Neural cell (in vitro differentiated cells): ENCODE measurements at regions not wholly inside any gene's neighbourhood (a gene's known extent, or its start where the extent isn't known, plus 50 kb on each side); places are given as distances from the start of the nearest gene placed in this dataset.

ENCODE experiments used
- EP300 ChIP-seq: fragments of 450-650 bp; conservative IDR thresholded peaks from 2 replicates; pipeline ENCODE4 v1.6.1; 2014; ENCODE audit warnings: antibody characterized with exemption, mild to moderate bottlenecking, moderate library complexity; ENCODE audit not compliant: poor library complexity, severe bottlenecking
- EZH2 ChIP-seq: fragments of 200-600, 300-800 bp; shearing (Covaris generic), sonication (generic); IDR thresholded peaks from 2 replicates; pipeline ENCODE4 v1.6.1; 2014; ENCODE audit warnings: antibody characterized with exemption, low read length, borderline replicate concordance, mild to moderate bottlenecking; ENCODE audit not compliant: insufficient read depth, poor library complexity, severe bottlenecking
- POLR2AphosphoS5 ChIP-seq: IDR thresholded peaks from 2 replicates; pipeline ENCODE4 v1.6.1; 2012
- TF ChIP-seq, protein P1 (sequence below): fragments of 450-650 bp; IDR thresholded peaks from 2 replicates; pipeline ENCODE4 v1.5.1; 2014; ENCODE audit warnings: antibody characterized with exemption, mild to moderate bottlenecking, moderate library complexity; ENCODE audit not compliant: poor library complexity, severe bottlenecking
- TF ChIP-seq, protein P2 (sequence below): IDR thresholded peaks from 2 replicates; pipeline ENCODE4 v1.6.1; 2012; ENCODE audit warnings: borderline replicate concordance

DNA sequence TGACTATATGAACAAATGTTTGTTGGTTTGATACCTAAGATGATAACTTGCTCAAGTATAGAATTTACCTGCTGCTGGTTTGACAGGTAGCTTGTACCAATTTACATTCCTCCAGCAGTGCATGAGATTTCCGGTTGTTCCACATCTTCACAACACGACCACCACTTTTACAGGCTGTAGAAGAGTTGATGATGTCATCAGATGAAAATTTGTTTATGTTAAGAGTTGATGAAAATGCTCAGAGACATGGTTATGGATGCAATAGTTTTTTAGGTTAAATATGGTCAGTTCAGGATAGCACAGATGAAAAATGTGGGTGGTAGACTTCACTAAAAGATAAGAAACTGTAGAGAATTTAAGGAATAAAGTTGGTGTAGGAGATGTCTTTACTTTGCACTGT is 468.3 kb downstream of the PCDH18 start:
- TF ChIP-seq, protein P1, sequence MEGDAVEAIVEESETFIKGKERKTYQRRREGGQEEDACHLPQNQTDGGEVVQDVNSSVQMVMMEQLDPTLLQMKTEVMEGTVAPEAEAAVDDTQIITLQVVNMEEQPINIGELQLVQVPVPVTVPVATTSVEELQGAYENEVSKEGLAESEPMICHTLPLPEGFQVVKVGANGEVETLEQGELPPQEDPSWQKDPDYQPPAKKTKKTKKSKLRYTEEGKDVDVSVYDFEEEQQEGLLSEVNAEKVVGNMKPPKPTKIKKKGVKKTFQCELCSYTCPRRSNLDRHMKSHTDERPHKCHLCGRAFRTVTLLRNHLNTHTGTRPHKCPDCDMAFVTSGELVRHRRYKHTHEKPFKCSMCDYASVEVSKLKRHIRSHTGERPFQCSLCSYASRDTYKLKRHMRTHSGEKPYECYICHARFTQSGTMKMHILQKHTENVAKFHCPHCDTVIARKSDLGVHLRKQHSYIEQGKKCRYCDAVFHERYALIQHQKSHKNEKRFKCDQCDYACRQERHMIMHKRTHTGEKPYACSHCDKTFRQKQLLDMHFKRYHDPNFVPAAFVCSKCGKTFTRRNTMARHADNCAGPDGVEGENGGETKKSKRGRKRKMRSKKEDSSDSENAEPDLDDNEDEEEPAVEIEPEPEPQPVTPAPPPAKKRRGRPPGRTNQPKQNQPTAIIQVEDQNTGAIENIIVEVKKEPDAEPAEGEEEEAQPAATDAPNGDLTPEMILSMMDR: no peak
- TF ChIP-seq POLR2AphosphoS5 (no peak), EZH2 (no peak), EP300 (no peak)
- TF ChIP-seq, protein P2, sequence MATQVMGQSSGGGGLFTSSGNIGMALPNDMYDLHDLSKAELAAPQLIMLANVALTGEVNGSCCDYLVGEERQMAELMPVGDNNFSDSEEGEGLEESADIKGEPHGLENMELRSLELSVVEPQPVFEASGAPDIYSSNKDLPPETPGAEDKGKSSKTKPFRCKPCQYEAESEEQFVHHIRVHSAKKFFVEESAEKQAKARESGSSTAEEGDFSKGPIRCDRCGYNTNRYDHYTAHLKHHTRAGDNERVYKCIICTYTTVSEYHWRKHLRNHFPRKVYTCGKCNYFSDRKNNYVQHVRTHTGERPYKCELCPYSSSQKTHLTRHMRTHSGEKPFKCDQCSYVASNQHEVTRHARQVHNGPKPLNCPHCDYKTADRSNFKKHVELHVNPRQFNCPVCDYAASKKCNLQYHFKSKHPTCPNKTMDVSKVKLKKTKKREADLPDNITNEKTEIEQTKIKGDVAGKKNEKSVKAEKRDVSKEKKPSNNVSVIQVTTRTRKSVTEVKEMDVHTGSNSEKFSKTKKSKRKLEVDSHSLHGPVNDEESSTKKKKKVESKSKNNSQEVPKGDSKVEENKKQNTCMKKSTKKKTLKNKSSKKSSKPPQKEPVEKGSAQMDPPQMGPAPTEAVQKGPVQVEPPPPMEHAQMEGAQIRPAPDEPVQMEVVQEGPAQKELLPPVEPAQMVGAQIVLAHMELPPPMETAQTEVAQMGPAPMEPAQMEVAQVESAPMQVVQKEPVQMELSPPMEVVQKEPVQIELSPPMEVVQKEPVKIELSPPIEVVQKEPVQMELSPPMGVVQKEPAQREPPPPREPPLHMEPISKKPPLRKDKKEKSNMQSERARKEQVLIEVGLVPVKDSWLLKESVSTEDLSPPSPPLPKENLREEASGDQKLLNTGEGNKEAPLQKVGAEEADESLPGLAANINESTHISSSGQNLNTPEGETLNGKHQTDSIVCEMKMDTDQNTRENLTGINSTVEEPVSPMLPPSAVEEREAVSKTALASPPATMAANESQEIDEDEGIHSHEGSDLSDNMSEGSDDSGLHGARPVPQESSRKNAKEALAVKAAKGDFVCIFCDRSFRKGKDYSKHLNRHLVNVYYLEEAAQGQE: no peak
